Memory B cell (primary cell): ENCODE measurements at regions not wholly inside any gene's neighbourhood (a gene's known extent, or its start where the extent isn't known, plus 50 kb on each side); places are given as distances from the start of the nearest gene placed in this dataset.

Source experiments
- ATAC-seq: fragments of 150-1000 bp; cut with Tn5 transposase; 2 replicates; pipeline ENCODE4 v1.10.0; 2021; ENCODE audit warnings: low read depth, mild to moderate bottlenecking, moderate library complexity
- DNase-seq, 2 donors: peaks; one replicate each; pipeline ENCODE4 v3.0.0; 2022; ENCODE audit warnings: low spot score in 2 of 2
- H3K27ac Mint-ChIP-seq: one replicate; pipeline ENCODE4 v1.8.0; 2022; ENCODE audit warnings: mild to moderate bottlenecking, moderate library complexity, mixed read lengths
- H3K27me3 Mint-ChIP-seq: one replicate; pipeline ENCODE4 v1.8.0; 2022; ENCODE audit warnings: mixed read lengths
- H3K36me3 Mint-ChIP-seq: one replicate; pipeline ENCODE4 v1.8.0; 2022; ENCODE audit warnings: mild to moderate bottlenecking, mixed read lengths
- H3K4me1 Mint-ChIP-seq: one replicate; pipeline ENCODE4 v1.8.0; 2022; ENCODE audit warnings: mixed read lengths
- H3K4me3 Mint-ChIP-seq: one replicate; pipeline ENCODE4 v1.8.0; 2022; ENCODE audit warnings: mild to moderate bottlenecking, moderate library complexity, mixed read lengths
- H3K9me3 Mint-ChIP-seq: one replicate; pipeline ENCODE4 v1.8.0; 2022; ENCODE audit warnings: mixed read lengths

- no peaks in the 10 kb centered on the region for H3K27me3 Mint-ChIP-seq
- no peaks in the 10 kb centered on the region for H3K9me3 Mint-ChIP-seq
- no peak overlapping the region for H3K27ac Mint-ChIP-seq
- no peak for DNase-seq
- H3K36me3 Mint-ChIP-seq: peaks cover 7% of the 10 kb centered on the region
- peaks cover 12% of the 10 kb centered on the region for H3K4me1 Mint-ChIP-seq
- ATAC-seq: no peak
- no peak overlapping the region for H3K4me3 Mint-ChIP-seq
Observed at GRCh38 chr3:51621091-51621892, 49.8 kb upstream of the TEX264 start.
